K562 (cell line): ENCODE measurements at regions not wholly inside any gene's neighbourhood (a gene's known extent, or its start where the extent isn't known, plus 50 kb on each side); places are given as distances from the start of the nearest gene placed in this dataset.
A peak's percentile ranks its signal among the peaks of the same experiment; 100 is the strongest.

Experiments used
- E2F3 ChIP-seq: fragments of 250-450 bp; sonication (Bioruptor Pico); IDR thresholded peaks from 2 replicates; pipeline ENCODE4 v1.4.0; 2020; ENCODE audit warnings: mild to moderate bottlenecking
- ELF4 ChIP-seq: fragments of 450-650 bp; formaldehyde crosslinking; IDR thresholded peaks from 2 replicates; pipeline ENCODE4 v1.4.0; 2022; ENCODE audit warnings: missing genetic modification characterization
- FOXJ2 ChIP-seq: fragments of 200-800 bp; sonication (Bioruptor generic); IDR thresholded peaks from 2 replicates; pipeline ENCODE4 v1.6.1; 2016; ENCODE audit warnings: missing genetic modification characterization, missing compliant biosample characterization
- HDAC2 ChIP-seq: fragments of 450-650 bp; IDR thresholded peaks from 2 replicates; pipeline ENCODE4 v1.6.1; 2016; ENCODE audit warnings: mild to moderate bottlenecking
- KDM1A ChIP-seq, 2 experiments: fragments of 450-650 bp; IDR thresholded peaks; 2 replicates each; pipeline ENCODE4 v1.6.1; 2016; ENCODE audit warnings: mild to moderate bottlenecking in 2 of 2
- MEF2A ChIP-seq: IDR thresholded peaks from 2 replicates; pipeline ENCODE4 v1.6.1; 2011; ENCODE audit warnings: low read depth, mild to moderate bottlenecking, low read length, moderate library complexity; ENCODE audit not compliant: control insufficient read depth
- NFIX ChIP-seq: fragments of 250-450 bp; sonication (Bioruptor Pico); IDR thresholded peaks from 2 replicates; pipeline ENCODE4 v1.4.0; 2020; ENCODE audit warnings: low read depth, mild to moderate bottlenecking, moderate library complexity
- PTBP1 ChIP-seq: fragments of 200-400 bp; formaldehyde crosslinking; IDR thresholded peaks from 2 replicates; pipeline ENCODE4 v1.6.1; 2017; ENCODE audit warnings: low read depth, low read length
- RBM15 ChIP-seq: fragments of 200-400 bp; formaldehyde crosslinking; IDR thresholded peaks from 2 replicates; pipeline ENCODE4 v1.6.1; 2018; ENCODE audit warnings: mild to moderate bottlenecking, low read length, moderate library complexity; ENCODE audit not compliant: insufficient read depth
- RBM25 ChIP-seq: fragments of 200-400 bp; formaldehyde crosslinking; IDR thresholded peaks from 2 replicates; pipeline ENCODE4 v1.6.1; 2018; ENCODE audit warnings: low read length, low read depth, moderate library complexity; ENCODE audit not compliant: severe bottlenecking
- RNF2 ChIP-seq: sonication (generic); IDR thresholded peaks from 2 replicates; pipeline ENCODE4 v1.6.1; 2016
- SMAD2 ChIP-seq: fragments of 150-350 bp; IDR thresholded peaks from 2 replicates; pipeline ENCODE4 v1.6.1; 2014; ENCODE audit warnings: low read depth, mild to moderate bottlenecking, low read length
- STAT5A ChIP-seq: IDR thresholded peaks from 2 replicates; pipeline ENCODE4 v1.6.1; 2012; ENCODE audit warnings: low read length, inconsistent platforms, borderline replicate concordance
- TGIF2 ChIP-seq: sonication (generic); formaldehyde crosslinking; IDR thresholded peaks from 2 replicates; pipeline ENCODE4 v1.8.1; 2022; ENCODE audit warnings: mild to moderate bottlenecking, missing genetic modification reagents, moderate library complexity
- ZC3H8 ChIP-seq: fragments of 450-650 bp; IDR thresholded peaks from 2 replicates; pipeline ENCODE4 v1.6.1; 2017
- ZSCAN32 ChIP-seq: fragments of 450-650 bp; formaldehyde crosslinking; IDR thresholded peaks from 2 replicates; pipeline ENCODE4 v1.4.0; 2020; ENCODE audit warnings: mild to moderate bottlenecking, moderate library complexity
- TF ChIP-seq, protein P1 (sequence below): sonication (generic); formaldehyde crosslinking; IDR thresholded peaks from 2 replicates; pipeline ENCODE4 v1.8.0; 2022; ENCODE audit warnings: missing genetic modification reagents, mild to moderate bottlenecking, borderline replicate concordance
- TF ChIP-seq, protein P2 (sequence below): fragments of 450-650 bp; formaldehyde crosslinking; IDR thresholded peaks from 2 replicates; pipeline ENCODE4 v1.4.0; 2022; ENCODE audit warnings: missing genetic modification characterization
- TF ChIP-seq, protein P3 (sequence below), 2 experiments: IDR thresholded peaks; 2 replicates each; pipeline ENCODE4 v1.6.1; 2011; ENCODE audit warnings: borderline replicate concordance in 1 of 2, control low read depth in 1 of 2, low read depth in 1 of 2, low read length in 1 of 2, mild to moderate bottlenecking in 1 of 2, mixed read lengths in 1 of 2, moderate library complexity in 1 of 2; ENCODE audit not compliant: insufficient read depth in 1 of 2, insufficient read length in 1 of 2, poor library complexity in 1 of 2, severe bottlenecking in 1 of 2; ENCODE audit errors: extremely low read depth in 1 of 2
- TF ChIP-seq, protein P4 (sequence below): fragments of 250-450 bp; sonication (Bioruptor Pico); IDR thresholded peaks from 2 replicates; pipeline ENCODE4 v1.8.0; 2021; ENCODE audit warnings: borderline replicate concordance, mild to moderate bottlenecking, moderate library complexity; ENCODE audit not compliant: poor library complexity, severe bottlenecking

DNA sequence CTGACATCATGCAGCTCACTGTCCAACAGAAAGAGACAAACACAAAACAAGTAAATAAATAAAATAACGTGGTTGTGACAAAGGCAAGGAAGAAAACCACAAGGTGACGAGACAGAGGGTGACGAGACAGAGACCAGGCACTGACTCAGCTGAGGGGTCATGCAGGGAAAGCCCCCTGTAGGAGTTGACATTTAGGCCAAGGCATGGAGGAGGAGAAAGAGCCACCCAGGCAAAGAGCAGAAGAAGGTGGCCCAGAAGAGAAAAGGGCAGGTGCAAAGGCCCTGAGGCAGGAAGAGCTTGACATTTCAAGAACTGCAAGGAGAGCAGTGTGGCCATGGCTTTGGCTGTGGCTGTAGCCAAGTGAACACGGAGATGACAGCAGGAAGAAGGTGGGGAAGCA, 65.1 kb upstream of the ID3 start (continued):
- TF ChIP-seq, protein P1, sequence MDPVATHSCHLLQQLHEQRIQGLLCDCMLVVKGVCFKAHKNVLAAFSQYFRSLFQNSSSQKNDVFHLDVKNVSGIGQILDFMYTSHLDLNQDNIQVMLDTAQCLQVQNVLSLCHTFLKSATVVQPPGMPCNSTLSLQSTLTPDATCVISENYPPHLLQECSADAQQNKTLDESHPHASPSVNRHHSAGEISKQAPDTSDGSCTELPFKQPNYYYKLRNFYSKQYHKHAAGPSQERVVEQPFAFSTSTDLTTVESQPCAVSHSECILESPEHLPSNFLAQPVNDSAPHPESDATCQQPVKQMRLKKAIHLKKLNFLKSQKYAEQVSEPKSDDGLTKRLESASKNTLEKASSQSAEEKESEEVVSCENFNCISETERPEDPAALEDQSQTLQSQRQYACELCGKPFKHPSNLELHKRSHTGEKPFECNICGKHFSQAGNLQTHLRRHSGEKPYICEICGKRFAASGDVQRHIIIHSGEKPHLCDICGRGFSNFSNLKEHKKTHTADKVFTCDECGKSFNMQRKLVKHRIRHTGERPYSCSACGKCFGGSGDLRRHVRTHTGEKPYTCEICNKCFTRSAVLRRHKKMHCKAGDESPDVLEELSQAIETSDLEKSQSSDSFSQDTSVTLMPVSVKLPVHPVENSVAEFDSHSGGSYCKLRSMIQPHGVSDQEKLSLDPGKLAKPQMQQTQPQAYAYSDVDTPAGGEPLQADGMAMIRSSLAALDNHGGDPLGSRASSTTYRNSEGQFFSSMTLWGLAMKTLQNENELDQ (CRISPR knock-in tag), result no peak
- TF ChIP-seq TGIF2 (CRISPR knock-in tag), result no peak
- TF ChIP-seq, protein P2, sequence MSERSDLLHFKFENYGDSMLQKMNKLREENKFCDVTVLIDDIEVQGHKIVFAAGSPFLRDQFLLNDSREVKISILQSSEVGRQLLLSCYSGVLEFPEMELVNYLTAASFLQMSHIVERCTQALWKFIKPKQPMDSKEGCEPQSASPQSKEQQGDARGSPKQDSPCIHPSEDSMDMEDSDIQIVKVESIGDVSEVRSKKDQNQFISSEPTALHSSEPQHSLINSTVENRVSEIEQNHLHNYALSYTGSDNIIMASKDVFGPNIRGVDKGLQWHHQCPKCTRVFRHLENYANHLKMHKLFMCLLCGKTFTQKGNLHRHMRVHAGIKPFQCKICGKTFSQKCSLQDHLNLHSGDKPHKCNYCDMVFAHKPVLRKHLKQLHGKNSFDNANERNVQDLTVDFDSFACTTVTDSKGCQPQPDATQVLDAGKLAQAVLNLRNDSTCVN, result no peak
- TF ChIP-seq SMAD2, result no peak
- TF ChIP-seq, protein P3, sequence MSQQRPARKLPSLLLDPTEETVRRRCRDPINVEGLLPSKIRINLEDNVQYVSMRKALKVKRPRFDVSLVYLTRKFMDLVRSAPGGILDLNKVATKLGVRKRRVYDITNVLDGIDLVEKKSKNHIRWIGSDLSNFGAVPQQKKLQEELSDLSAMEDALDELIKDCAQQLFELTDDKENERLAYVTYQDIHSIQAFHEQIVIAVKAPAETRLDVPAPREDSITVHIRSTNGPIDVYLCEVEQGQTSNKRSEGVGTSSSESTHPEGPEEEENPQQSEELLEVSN (IDR thresholded peaks at IDR 0.05; ENCODE audit: borderline replicate concordance in 1 of 2, extremely low read depth in 1 of 2, insufficient read depth in 1 of 2, insufficient read length in 1 of 2, low read depth in 1 of 2, low read length in 1 of 2, poor library complexity in 1 of 2, severe bottlenecking in 1 of 2), result no peak
- TF ChIP-seq MEF2A, result no peak
- no peak for TF ChIP-seq NFIX (CRISPR knock-in tag)
- no peak for TF ChIP-seq ZSCAN32
- TF ChIP-seq ZC3H8, result no peak
- TF ChIP-seq HDAC2, result 0 out of 2 replicates have a peak, but pooled peaks have one; percentile 42
- no peak for TF ChIP-seq RBM15
- TF ChIP-seq, protein P4, sequence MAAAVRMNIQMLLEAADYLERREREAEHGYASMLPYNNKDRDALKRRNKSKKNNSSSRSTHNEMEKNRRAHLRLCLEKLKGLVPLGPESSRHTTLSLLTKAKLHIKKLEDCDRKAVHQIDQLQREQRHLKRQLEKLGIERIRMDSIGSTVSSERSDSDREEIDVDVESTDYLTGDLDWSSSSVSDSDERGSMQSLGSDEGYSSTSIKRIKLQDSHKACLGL, result no peak
- peak; percentile 40 to 69; a peak in 2 of 4 replicates for TF ChIP-seq KDM1A (IDR thresholded peaks at IDR 0.05)
- no peak for TF ChIP-seq RNF2
- no peak for TF ChIP-seq FOXJ2
- TF ChIP-seq RBM25, result peak; percentile 69
- no peak for TF ChIP-seq E2F3 (CRISPR knock-in tag)
- TF ChIP-seq ELF4 (CRISPR knock-in tag), result no peak
- TF ChIP-seq STAT5A, result no peak
- 0 out of 2 replicates have a peak, but pooled peaks have one; percentile 55 for TF ChIP-seq PTBP1
